ENCODE measurements at regions not wholly inside any gene's neighbourhood (a gene's known extent, or its start where the extent isn't known, plus 50 kb on each side); places are given as distances from the start of the nearest gene placed in this dataset.
"Not testable (repeated sequence)": the region's sequence is repeated elsewhere in the genome, so short reads cannot be mapped to it uniquely, and the experiment has no call there.

- Histone ChIP-seq H3K27ac (ENCODE audit: low read depth, low read length) (no peak overlapping the region), H3K4me2 (ENCODE audit: low read length) (no peak overlapping the region), H3K4me1 (ENCODE audit: control insufficient read depth, low read length) (no peaks in the 10 kb centered on the region; the same call in 1 of the 2 replicates), H4K20me1 (ENCODE audit: control insufficient read depth, insufficient read depth, low read depth, low read length) (no peaks in the 10 kb centered on the region), H3K9me2 (replicated peaks; ENCODE audit: control insufficient read depth, low read length) (no peaks in the 10 kb centered on the region), H3K9me3 (ENCODE audit: control insufficient read depth, insufficient read depth, low read length) (no peaks in the 10 kb centered on the region), H3K79me2 (ENCODE audit: control insufficient read depth, low read length) (no peaks in the 10 kb centered on the region), H3K36me3 (ENCODE audit: control insufficient read depth, low read length) (no peaks in the 10 kb centered on the region), H3F3A (ENCODE audit: control insufficient read depth, insufficient read depth) (no peaks in the 10 kb centered on the region), H3K27me3 (ENCODE audit: control insufficient read depth, low read length) (peaks cover 5% of the 10 kb centered on the region), H3K4me3 (ENCODE audit: low read length) (no peak overlapping the region)
- TF ChIP-seq EZH2phosphoT487 (IDR thresholded peaks at IDR 0.05; ENCODE audit: borderline replicate concordance, low read length), result no peak
- TF ChIP-seq, protein P1, sequence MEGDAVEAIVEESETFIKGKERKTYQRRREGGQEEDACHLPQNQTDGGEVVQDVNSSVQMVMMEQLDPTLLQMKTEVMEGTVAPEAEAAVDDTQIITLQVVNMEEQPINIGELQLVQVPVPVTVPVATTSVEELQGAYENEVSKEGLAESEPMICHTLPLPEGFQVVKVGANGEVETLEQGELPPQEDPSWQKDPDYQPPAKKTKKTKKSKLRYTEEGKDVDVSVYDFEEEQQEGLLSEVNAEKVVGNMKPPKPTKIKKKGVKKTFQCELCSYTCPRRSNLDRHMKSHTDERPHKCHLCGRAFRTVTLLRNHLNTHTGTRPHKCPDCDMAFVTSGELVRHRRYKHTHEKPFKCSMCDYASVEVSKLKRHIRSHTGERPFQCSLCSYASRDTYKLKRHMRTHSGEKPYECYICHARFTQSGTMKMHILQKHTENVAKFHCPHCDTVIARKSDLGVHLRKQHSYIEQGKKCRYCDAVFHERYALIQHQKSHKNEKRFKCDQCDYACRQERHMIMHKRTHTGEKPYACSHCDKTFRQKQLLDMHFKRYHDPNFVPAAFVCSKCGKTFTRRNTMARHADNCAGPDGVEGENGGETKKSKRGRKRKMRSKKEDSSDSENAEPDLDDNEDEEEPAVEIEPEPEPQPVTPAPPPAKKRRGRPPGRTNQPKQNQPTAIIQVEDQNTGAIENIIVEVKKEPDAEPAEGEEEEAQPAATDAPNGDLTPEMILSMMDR (IDR thresholded peaks at IDR 0.05; ENCODE audit: low read depth, low read length, poor library complexity, severe bottlenecking), result no peak
These were observed 268.6 kb downstream of the SEC61B start for GRCh38 chr9:99490729-99491128.

DNA sequence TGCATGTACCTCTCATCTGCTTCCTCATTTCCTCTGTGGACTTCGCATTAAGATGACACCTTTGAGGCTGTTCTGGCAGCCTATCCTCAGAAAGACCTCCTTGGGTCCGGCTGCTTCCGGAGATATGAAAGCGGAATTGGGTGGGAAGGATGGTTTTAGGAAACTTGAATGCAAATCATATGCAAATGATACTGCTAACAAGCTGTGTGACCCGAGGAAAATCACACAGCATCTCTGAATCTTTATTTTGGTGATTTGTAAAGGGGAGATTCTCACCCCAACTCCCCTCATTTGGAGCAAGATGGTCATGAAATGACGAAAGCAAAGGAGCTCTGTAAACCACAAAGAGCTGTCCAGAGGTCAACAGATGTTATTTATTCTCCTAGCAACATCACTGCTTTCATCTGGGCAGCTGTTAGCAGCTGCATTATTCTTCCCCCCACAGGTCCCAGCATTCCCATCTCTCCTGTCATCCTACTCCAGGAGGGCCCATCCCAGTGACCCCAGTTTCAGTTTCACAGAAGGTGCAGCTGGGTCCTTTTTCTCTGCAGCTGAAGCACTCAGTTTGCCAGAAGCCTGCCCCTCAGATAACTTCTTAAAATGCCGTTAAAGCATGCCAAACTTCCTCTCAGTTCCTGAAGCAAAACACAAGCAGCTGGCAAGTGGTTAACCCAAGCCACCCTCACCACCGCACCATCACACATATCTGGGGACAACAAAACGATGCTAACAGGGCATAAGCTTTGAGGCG, 269.5 kb downstream of the SEC61B start:
- Histone ChIP-seq H3K9me3 (ENCODE audit: control insufficient read depth, insufficient read depth, low read length) (no peaks in the 10 kb centered on the region), H3K9me2 (replicated peaks; ENCODE audit: control insufficient read depth, low read length) (no peaks in the 10 kb centered on the region), H3K36me3 (ENCODE audit: control insufficient read depth, low read length) (no peaks in the 10 kb centered on the region), H3K4me3 (ENCODE audit: low read length) (no peak overlapping the region), H3F3A (ENCODE audit: control insufficient read depth, insufficient read depth) (no peaks in the 10 kb centered on the region), H3K27ac (ENCODE audit: low read depth, low read length) (no peak overlapping the region), H3K27me3 (ENCODE audit: control insufficient read depth, low read length) (peaks cover 7% of the 10 kb centered on the region; the same call in 1 of the 2 replicates), H3K4me2 (ENCODE audit: low read length) (no peak overlapping the region), H4K20me1 (ENCODE audit: control insufficient read depth, insufficient read depth, low read depth, low read length) (no peaks in the 10 kb centered on the region), H3K79me2 (ENCODE audit: control insufficient read depth, low read length) (no peaks in the 10 kb centered on the region), H3K4me1 (ENCODE audit: control insufficient read depth, low read length) (no peaks in the 10 kb centered on the region; the same call in 1 of the 2 replicates)
- TF ChIP-seq, protein P1 (IDR thresholded peaks at IDR 0.05; ENCODE audit: low read depth, low read length, poor library complexity, severe bottlenecking), result no peak
- no peak for TF ChIP-seq EZH2phosphoT487 (IDR thresholded peaks at IDR 0.05; ENCODE audit: borderline replicate concordance, low read length)

DNA sequence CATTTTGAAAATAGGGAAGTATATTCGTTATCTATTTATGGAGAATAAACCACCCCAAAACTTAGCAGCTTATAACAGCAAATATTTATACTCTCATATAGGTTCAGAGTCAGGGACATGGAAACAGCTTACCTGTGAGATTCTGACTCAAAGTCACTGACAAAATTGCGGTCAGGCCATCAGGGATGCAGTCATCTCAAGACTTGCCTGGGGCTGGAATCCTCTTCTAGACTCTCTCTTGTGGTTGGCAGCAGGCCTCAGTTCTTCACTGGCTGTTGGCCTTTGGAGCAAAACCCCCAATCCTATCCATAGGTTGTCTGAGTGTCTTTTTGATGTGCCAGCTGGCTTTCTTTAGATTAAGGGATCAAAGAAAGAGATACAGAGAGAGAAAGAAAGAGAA, 275.6 kb downstream of the SEC61B start:
- TF ChIP-seq, protein P1 (IDR thresholded peaks at IDR 0.05; ENCODE audit: low read depth, low read length, poor library complexity, severe bottlenecking), result no peak
- no peak for TF ChIP-seq EZH2phosphoT487 (IDR thresholded peaks at IDR 0.05; ENCODE audit: borderline replicate concordance, low read length)
- Histone ChIP-seq H3K4me3 (ENCODE audit: low read length) (no peak overlapping the region), H4K20me1 (ENCODE audit: control insufficient read depth, insufficient read depth, low read depth, low read length) (no peaks in the 10 kb centered on the region), H3F3A (ENCODE audit: control insufficient read depth, insufficient read depth) (no peaks in the 10 kb centered on the region), H3K27me3 (ENCODE audit: control insufficient read depth, low read length) (0 out of 2 replicates have a peak, but pooled peaks cover 8% of the 10 kb centered on the region), H3K79me2 (ENCODE audit: control insufficient read depth, low read length) (no peaks in the 10 kb centered on the region), H3K4me2 (ENCODE audit: low read length) (no peak overlapping the region), H3K36me3 (ENCODE audit: control insufficient read depth, low read length) (no peaks in the 10 kb centered on the region), H3K4me1 (ENCODE audit: control insufficient read depth, low read length) (no peaks in the 10 kb centered on the region), H3K9me2 (replicated peaks; ENCODE audit: control insufficient read depth, low read length) (no peaks in the 10 kb centered on the region), H3K9me3 (ENCODE audit: control insufficient read depth, insufficient read depth, low read length) (no peaks in the 10 kb centered on the region), H3K27ac (ENCODE audit: low read depth, low read length) (no peak overlapping the region)

DNA sequence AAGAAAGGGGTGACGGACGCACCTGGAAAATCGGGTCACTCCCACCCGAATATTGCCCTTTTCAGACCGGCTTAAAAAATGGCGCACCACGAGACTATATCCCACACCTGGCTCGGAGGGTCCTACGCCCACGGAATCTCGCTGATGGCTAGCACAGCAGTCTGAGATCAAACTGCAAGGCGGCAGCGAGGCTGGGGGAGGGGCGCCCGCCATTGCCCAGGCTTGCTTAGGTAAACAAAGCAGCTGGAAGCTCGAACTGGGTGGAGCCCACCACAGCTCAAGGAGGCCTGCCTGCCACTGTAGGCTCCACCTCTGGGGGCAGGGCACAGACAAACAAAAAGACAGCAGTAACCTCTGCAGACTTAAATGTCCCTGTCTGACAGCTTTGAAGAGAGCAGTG, 276.9 kb downstream of the SEC61B start:
- H3F3A ChIP-seq (ENCODE audit: control insufficient read depth, insufficient read depth); H3K4me1 ChIP-seq (ENCODE audit: control insufficient read depth, low read length); H3K4me3 ChIP-seq (ENCODE audit: low read length); H3K79me2 ChIP-seq (ENCODE audit: control insufficient read depth, low read length); H3K9me2 ChIP-seq (replicated peaks; ENCODE audit: control insufficient read depth, low read length); H3K27me3 ChIP-seq (ENCODE audit: control insufficient read depth, low read length); H3K36me3 ChIP-seq (ENCODE audit: control insufficient read depth, low read length); H3K4me2 ChIP-seq (ENCODE audit: low read length); H4K20me1 ChIP-seq (ENCODE audit: control insufficient read depth, insufficient read depth, low read depth, low read length); H3K27ac ChIP-seq (ENCODE audit: low read depth, low read length); H3K9me3 ChIP-seq (ENCODE audit: control insufficient read depth, insufficient read depth, low read length): not testable (repeated sequence)

Measured in DOHH2 (cell line).